CD8-positive, alpha-beta memory T cell (primary cell): ENCODE measurements at regions not wholly inside any gene's neighbourhood (a gene's known extent, or its start where the extent isn't known, plus 50 kb on each side); places are given as distances from the start of the nearest gene placed in this dataset.

Experiments
- CTCF ChIA-PET: fragments of 350-600 bp; sonication (Branson Sonifier 250); formaldehyde crosslinking; loops from one replicate; lab custom pipeline; 2021; ENCODE audit warnings: antibody characterized with exemption; lab: Charles Lee
- POLR2A ChIA-PET: fragments of 350-600 bp; sonication (Branson Sonifier 250); formaldehyde crosslinking; loops from one replicate; lab custom pipeline; 2021; ENCODE audit warnings: antibody characterized with exemption; lab: Charles Lee
- DNase-seq, 5 donors: peaks; one replicate each; pipeline versions ENCODE4 v3.0.0 to v3.0.0-alpha.2; 2020 to 2022; ENCODE audit warnings: mixed read lengths in 1 of 5
- H3K27ac ChIP-seq: one replicate; pipeline ENCODE4 v1.7.0; 2013; ENCODE audit warnings: low read depth, mild to moderate bottlenecking, low read length, moderate library complexity
- H3K27me3 ChIP-seq: 2 replicates; pipeline ENCODE4 v1.7.0; 2013; ENCODE audit warnings: low read length, mild to moderate bottlenecking; ENCODE audit not compliant: insufficient read depth, poor library complexity, severe bottlenecking
- H3K36me3 ChIP-seq: 2 replicates; pipeline ENCODE4 v1.7.0; 2013; ENCODE audit warnings: mild to moderate bottlenecking, low read length, moderate library complexity; ENCODE audit not compliant: insufficient read depth
- H3K4me1 ChIP-seq: 2 replicates; pipeline ENCODE4 v1.7.0; 2013; ENCODE audit warnings: mild to moderate bottlenecking, low read length, moderate library complexity; ENCODE audit not compliant: insufficient read depth
- H3K4me3 ChIP-seq: 2 replicates; pipeline ENCODE4 v1.7.0; 2013; ENCODE audit warnings: mild to moderate bottlenecking, low read length
- H3K9me3 ChIP-seq: 2 replicates; pipeline ENCODE4 v1.7.0; 2013; ENCODE audit warnings: mild to moderate bottlenecking, low read length
- H3K27ac Mint-ChIP-seq, 8 donors: one replicate each; pipeline ENCODE4 v1.8.0; 2020 to 2021; ENCODE audit warnings: mixed read lengths in 8 of 8, mild to moderate bottlenecking in 6 of 8, inconsistent platforms in 3 of 8, moderate library complexity in 3 of 8
- H3K27me3 Mint-ChIP-seq, 2 donors: one replicate each; pipeline ENCODE4 v1.8.0; 2020 to 2021; ENCODE audit warnings: mixed read lengths in 2 of 2, mild to moderate bottlenecking in 1 of 2, moderate library complexity in 1 of 2
- H3K36me3 Mint-ChIP-seq, 3 donors: one replicate each; pipeline ENCODE4 v1.8.0; 2020 to 2021; ENCODE audit warnings: mixed read lengths in 3 of 3, inconsistent platforms in 1 of 3, mild to moderate bottlenecking in 1 of 3
- H3K4me1 Mint-ChIP-seq, 3 donors: one replicate each; pipeline ENCODE4 v1.8.0; 2020 to 2021; ENCODE audit warnings: mixed read lengths in 3 of 3, inconsistent platforms in 1 of 3, mild to moderate bottlenecking in 1 of 3
- H3K4me3 Mint-ChIP-seq, 7 donors: one replicate each; pipeline ENCODE4 v1.8.0; 2020 to 2021; ENCODE audit warnings: mixed read lengths in 7 of 7, mild to moderate bottlenecking in 6 of 7, moderate library complexity in 4 of 7, inconsistent platforms in 2 of 7
- H3K9me3 Mint-ChIP-seq, 5 donors: one replicate each; pipeline ENCODE4 v1.8.0; 2020 to 2022; ENCODE audit warnings: mixed read lengths in 5 of 5, mild to moderate bottlenecking in 3 of 5, moderate library complexity in 2 of 5, inconsistent platforms in 1 of 5

DNA sequence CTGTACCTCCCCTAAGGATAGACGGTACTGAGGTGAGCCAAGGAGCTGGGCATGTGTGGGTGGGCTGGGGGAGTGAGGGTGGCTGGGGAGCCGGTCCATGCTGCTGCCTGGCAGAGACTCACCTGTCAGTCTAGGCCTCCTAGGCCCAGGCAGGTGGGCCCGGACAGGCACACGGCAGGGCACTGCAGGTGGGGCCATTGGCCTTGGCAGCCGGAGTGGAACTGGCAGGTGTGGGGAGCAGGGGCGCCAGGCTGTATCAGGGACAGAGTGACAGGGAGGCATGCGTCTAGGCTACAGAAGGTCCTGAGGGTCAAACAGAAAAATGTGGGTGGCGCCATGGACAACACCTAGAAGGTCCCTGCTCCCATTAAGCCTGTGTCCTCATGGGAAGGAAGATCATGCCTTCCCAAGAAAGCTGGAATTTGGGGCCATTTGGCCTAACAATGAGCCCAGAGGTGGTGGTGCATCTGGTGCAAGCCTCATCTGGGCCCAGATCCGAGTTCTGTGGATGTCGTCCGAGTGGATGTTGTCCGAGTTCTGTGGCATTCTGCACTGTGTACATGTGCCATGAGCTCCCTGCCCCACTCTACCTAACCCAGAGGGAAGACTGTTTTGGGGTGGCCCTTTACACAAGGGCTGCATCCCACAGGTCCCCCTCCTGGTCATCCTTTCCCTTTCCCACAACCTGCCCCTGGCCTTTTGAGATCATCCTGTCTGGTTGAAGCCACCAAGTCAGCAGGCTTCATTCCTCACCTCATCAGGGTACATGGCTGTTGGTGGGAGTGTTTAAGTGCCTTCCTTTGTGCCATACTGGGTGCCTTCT, 249.7 kb downstream of the GLI2 start:
- POLR2A ChIA-PET, result no interaction called here
- no peaks in the 10 kb centered on the region for H3K4me1 Mint-ChIP-seq
- no peak overlapping the region for H3K27ac Mint-ChIP-seq
- Histone ChIP-seq H3K4me3 (no peak overlapping the region), H3K4me1 (no peaks in the 10 kb centered on the region), H3K36me3 (no peaks in the 10 kb centered on the region), H3K27me3 (no peaks in the 10 kb centered on the region), H3K27ac (no peak overlapping the region), H3K9me3 (no peaks in the 10 kb centered on the region)
- H3K27me3 Mint-ChIP-seq, result no peaks in the 10 kb centered on the region
- DNase-seq, result no peak
- no peaks in the 10 kb centered on the region for H3K36me3 Mint-ChIP-seq
- CTCF ChIA-PET, result no interaction called here
- H3K4me3 Mint-ChIP-seq, result no peak overlapping the region
- H3K9me3 Mint-ChIP-seq, result peaks cover 0 to 3% (median 0%) of the 10 kb centered on the region in 5 donors

DNA sequence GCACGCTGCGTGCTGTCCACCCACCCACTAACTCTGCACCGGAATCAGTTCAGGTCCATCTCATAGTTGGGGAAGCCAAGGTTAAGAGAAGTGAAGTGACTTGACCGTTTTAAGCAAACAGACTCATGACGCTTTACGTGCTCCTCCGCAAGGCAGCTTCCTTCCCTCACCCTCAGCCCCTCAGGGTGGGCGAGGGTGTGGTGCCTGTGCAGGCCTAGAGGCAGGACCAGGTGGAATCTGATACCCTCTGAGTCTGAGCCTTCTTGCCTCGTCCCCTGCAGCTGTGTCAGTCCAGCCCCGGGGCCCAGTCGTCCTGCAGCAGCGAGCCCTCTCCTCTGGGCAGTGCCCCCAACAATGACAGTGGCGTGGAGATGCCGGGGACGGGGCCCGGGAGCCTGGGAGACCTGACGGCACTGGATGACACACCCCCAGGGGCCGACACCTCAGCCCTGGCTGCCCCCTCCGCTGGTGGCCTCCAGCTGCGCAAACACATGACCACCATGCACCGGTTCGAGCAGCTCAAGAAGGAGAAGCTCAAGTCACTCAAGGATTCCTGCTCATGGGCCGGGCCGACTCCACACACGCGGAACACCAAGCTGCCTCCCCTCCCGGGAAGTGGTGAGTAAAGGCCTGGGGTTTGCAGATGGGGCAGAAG, 250.5 kb downstream of the GLI2 start:
- Histone ChIP-seq H3K36me3 (no peaks in the 10 kb centered on the region), H3K27me3 (no peaks in the 10 kb centered on the region), H3K27ac (no peak overlapping the region), H3K4me1 (no peaks in the 10 kb centered on the region), H3K9me3 (no peaks in the 10 kb centered on the region), H3K4me3 (no peak overlapping the region)
- H3K36me3 Mint-ChIP-seq, result no peaks in the 10 kb centered on the region
- CTCF ChIA-PET, result no interaction called here
- no peaks in the 10 kb centered on the region for H3K27me3 Mint-ChIP-seq
- no peak overlapping the region for H3K4me3 Mint-ChIP-seq
- H3K9me3 Mint-ChIP-seq, result peaks cover 0 to 3% (median 0%) of the 10 kb centered on the region in 5 donors
- no peak for DNase-seq
- no peaks in the 10 kb centered on the region for H3K4me1 Mint-ChIP-seq
- no peak overlapping the region for H3K27ac Mint-ChIP-seq
- POLR2A ChIA-PET, result no interaction called here

DNA sequence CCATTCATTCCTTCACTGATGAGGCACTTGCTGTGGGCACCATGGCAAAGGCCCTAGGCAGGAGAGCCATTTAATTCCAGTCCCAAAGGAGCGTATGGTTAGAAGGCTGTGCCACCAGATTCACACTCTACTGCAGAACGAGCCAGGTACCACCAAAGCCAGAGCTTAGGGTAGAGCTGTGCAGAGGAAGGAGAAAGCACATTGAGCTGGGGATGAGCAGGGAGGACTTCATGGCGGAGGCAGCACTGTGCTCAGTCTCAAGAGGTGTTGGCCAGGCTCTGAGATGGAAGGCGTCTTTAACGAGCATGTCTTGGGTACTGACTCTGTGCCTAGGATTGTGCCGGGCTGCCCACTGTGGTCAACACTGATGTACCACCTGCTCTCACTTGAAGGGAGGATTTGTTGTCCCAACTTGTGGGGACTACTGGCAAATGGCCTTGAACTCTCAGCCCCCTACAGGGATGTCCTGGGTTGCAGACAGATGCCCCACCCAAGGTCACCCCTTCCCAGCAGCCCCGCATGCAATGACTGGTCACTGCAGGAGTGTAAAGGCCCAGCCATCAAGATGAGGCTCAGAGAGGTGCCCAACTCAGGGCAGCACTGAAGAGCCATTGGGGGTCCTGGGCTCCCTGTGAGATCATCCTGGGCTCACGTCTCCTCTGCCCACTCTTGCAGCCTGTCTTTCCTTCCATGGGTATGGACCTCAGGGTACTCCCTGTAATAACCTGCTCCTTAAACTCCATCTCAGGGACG, 251.4 kb downstream of the GLI2 start:
- no peaks in the 10 kb centered on the region for H3K9me3 Mint-ChIP-seq
- DNase-seq, result no peak
- no peaks in the 10 kb centered on the region for H3K36me3 ChIP-seq
- ChIA-PET CTCF (no interaction called here), POLR2A (no interaction called here)
- H3K9me3 ChIP-seq, result no peaks in the 10 kb centered on the region
- H3K4me3 Mint-ChIP-seq, result no peak overlapping the region
- no peak overlapping the region for H3K4me3 ChIP-seq
- no peaks in the 10 kb centered on the region for H3K36me3 Mint-ChIP-seq
- no peak overlapping the region for H3K27ac Mint-ChIP-seq
- no peaks in the 10 kb centered on the region for H3K4me1 ChIP-seq
- no peak overlapping the region for H3K27ac ChIP-seq
- H3K27me3 ChIP-seq, result no peaks in the 10 kb centered on the region
- H3K4me1 Mint-ChIP-seq, result no peaks in the 10 kb centered on the region
- no peaks in the 10 kb centered on the region for H3K27me3 Mint-ChIP-seq

DNA sequence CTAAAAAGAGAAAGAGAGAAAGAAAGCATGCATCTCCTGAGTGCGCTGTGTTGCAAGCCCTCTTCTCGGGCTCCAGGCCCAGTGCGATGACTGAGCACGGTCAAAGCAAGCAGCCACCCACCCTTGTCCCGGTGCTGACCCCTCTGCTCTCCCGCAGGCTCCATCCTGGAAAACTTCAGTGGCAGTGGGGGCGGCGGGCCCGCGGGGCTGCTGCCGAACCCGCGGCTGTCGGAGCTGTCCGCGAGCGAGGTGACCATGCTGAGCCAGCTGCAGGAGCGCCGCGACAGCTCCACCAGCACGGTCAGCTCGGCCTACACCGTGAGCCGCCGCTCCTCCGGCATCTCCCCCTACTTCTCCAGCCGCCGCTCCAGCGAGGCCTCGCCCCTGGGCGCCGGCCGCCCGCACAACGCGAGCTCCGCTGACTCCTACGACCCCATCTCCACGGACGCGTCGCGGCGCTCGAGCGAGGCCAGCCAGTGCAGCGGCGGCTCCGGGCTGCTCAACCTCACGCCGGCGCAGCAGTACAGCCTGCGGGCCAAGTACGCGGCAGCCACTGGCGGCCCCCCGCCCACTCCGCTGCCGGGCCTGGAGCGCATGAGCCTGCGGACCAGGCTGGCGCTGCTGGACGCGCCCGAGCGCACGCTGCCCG, 252.5 kb downstream of the GLI2 start:
- no peaks in the 10 kb centered on the region for H3K9me3 Mint-ChIP-seq
- H3K9me3 ChIP-seq, result no peaks in the 10 kb centered on the region
- no peaks in the 10 kb centered on the region for H3K27me3 ChIP-seq
- no peaks in the 10 kb centered on the region for H3K4me1 Mint-ChIP-seq
- ChIA-PET POLR2A (no interaction called here), CTCF (no interaction called here)
- no peak overlapping the region for H3K27ac ChIP-seq
- H3K27me3 Mint-ChIP-seq, result no peaks in the 10 kb centered on the region
- no peak for DNase-seq
- H3K4me3 Mint-ChIP-seq, result no peak overlapping the region
- H3K36me3 ChIP-seq, result no peaks in the 10 kb centered on the region
- no peaks in the 10 kb centered on the region for H3K36me3 Mint-ChIP-seq
- H3K4me1 ChIP-seq, result no peaks in the 10 kb centered on the region
- no peak overlapping the region for H3K4me3 ChIP-seq
- no peak overlapping the region for H3K27ac Mint-ChIP-seq

DNA sequence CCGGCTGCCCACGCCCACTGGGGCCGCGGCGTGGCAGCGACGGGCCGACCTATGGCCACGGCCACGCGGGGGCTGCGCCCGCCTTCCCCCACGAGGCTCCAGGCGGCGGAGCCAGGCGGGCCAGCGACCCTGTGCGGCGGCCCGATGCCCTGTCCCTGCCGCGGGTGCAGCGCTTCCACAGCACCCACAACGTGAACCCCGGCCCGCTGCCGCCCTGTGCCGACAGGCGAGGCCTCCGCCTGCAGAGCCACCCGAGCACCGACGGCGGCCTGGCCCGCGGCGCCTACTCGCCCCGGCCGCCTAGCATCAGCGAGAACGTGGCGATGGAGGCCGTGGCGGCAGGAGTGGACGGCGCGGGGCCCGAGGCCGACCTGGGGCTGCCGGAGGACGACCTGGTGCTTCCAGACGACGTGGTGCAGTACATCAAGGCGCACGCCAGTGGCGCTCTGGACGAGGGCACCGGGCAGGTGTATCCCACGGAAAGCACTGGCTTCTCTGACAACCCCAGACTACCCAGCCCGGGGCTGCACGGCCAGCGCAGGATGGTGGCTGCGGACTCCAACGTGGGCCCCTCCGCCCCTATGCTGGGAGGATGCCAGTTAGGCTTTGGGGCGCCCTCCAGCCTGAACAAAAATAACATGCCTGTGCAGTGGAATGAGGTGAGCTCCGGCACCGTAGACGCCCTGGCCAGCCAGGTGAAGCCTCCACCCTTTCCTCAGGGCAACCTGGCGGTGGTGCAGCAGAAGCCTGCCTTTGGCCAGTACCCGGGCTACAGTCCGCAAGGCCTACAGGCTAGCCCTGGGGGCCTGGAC, 253.2 kb downstream of the GLI2 start:
- DNase-seq, result no peak
- H3K4me3 Mint-ChIP-seq, result no peak overlapping the region
- Histone ChIP-seq H3K27me3 (no peaks in the 10 kb centered on the region), H3K36me3 (no peaks in the 10 kb centered on the region), H3K9me3 (no peaks in the 10 kb centered on the region), H3K4me3 (no peak overlapping the region), H3K4me1 (no peaks in the 10 kb centered on the region), H3K27ac (no peak overlapping the region)
- peaks cover 0 to 4% of the 10 kb centered on the region in 2 donors for H3K27me3 Mint-ChIP-seq
- no peaks in the 10 kb centered on the region for H3K4me1 Mint-ChIP-seq
- H3K27ac Mint-ChIP-seq, result no peak overlapping the region
- CTCF ChIA-PET, result no interaction called here
- POLR2A ChIA-PET, result no interaction called here
- H3K36me3 Mint-ChIP-seq, result no peaks in the 10 kb centered on the region
- H3K9me3 Mint-ChIP-seq, result no peaks in the 10 kb centered on the region

DNA sequence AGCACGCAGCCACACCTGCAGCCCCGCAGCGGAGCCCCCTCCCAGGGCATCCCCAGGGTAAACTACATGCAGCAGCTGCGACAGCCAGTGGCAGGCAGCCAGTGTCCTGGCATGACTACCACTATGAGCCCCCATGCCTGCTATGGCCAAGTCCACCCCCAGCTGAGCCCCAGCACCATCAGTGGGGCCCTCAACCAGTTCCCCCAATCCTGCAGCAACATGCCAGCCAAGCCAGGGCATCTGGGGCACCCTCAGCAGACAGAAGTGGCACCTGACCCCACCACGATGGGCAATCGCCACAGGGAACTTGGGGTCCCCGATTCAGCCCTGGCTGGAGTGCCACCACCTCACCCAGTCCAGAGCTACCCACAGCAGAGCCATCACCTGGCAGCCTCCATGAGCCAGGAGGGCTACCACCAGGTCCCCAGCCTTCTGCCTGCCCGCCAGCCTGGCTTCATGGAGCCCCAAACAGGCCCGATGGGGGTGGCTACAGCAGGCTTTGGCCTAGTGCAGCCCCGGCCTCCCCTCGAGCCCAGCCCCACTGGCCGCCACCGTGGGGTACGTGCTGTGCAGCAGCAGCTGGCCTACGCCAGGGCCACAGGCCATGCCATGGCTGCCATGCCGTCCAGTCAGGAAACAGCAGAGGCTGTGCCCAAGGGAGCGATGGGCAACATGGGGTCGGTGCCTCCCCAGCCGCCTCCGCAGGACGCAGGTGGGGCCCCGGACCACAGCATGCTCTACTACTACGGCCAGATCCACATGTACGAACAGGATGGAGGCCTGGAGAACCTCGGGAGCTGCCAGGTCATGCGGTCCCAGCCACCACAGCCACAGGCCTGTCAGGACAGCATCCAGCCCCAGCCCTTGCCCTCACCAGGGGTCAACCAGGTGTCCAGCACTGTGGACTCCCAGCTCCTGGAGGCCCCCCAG, 254.1 kb downstream of the GLI2 start:
- Histone ChIP-seq H3K27me3 (no peaks in the 10 kb centered on the region), H3K4me1 (no peaks in the 10 kb centered on the region), H3K4me3 (no peak overlapping the region), H3K9me3 (no peaks in the 10 kb centered on the region), H3K27ac (no peak overlapping the region), H3K36me3 (no peaks in the 10 kb centered on the region)
- no peaks in the 10 kb centered on the region for H3K36me3 Mint-ChIP-seq
- no peaks in the 10 kb centered on the region for H3K4me1 Mint-ChIP-seq
- POLR2A ChIA-PET, result no interaction called here
- DNase-seq, result no peak
- H3K27ac Mint-ChIP-seq, result no peak overlapping the region
- no peak overlapping the region for H3K4me3 Mint-ChIP-seq
- H3K9me3 Mint-ChIP-seq, result no peaks in the 10 kb centered on the region
- CTCF ChIA-PET, result no interaction called here
- peaks cover 0 to 4% of the 10 kb centered on the region in 2 donors for H3K27me3 Mint-ChIP-seq

DNA sequence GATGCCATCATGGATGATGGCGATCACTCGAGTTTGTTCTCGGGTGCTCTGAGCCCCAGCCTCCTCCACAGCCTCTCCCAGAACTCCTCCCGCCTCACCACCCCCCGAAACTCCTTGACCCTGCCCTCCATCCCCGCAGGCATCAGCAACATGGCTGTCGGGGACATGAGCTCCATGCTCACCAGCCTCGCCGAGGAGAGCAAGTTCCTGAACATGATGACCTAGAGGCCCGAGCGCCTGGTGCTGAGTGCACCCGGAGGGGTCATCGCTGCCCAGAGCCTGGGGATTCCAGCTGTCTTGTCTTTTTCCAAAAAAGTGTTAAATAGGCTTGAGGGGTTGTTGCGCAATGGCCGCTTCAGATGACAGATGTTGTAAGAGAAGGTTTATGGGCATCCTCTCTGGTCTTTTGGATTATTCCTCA, 254.8 kb downstream of the GLI2 start:
- Mint-ChIP-seq H3K4me3 (no peak overlapping the region), H3K4me1 (no peaks in the 10 kb centered on the region), H3K9me3 (no peaks in the 10 kb centered on the region), H3K27me3 (peaks cover 0 to 4% of the 10 kb centered on the region in 2 donors), H3K27ac (no peak overlapping the region), H3K36me3 (no peaks in the 10 kb centered on the region)
- DNase-seq, result no peak
- no peak overlapping the region for H3K4me3 ChIP-seq
- H3K4me1 ChIP-seq, result no peaks in the 10 kb centered on the region
- ChIA-PET POLR2A (no interaction called here), CTCF (no interaction called here)
- H3K36me3 ChIP-seq, result no peaks in the 10 kb centered on the region
- no peaks in the 10 kb centered on the region for H3K9me3 ChIP-seq
- H3K27me3 ChIP-seq, result no peaks in the 10 kb centered on the region
- no peak overlapping the region for H3K27ac ChIP-seq
